OCI-M1 (cell line): ENCODE measurements at regions not wholly inside any gene's neighbourhood (a gene's known extent, or its start where the extent isn't known, plus 50 kb on each side); places are given as distances from the start of the nearest gene placed in this dataset.
"Not testable (repeated sequence)": the region's sequence is repeated elsewhere in the genome, so short reads cannot be mapped to it uniquely, and the experiment has no call there.

ENCODE experiments used
- DNase-seq: peaks from one replicate; lab custom pipeline; 2025; lab: John Stamatoyannopoulos, UW

DNA sequence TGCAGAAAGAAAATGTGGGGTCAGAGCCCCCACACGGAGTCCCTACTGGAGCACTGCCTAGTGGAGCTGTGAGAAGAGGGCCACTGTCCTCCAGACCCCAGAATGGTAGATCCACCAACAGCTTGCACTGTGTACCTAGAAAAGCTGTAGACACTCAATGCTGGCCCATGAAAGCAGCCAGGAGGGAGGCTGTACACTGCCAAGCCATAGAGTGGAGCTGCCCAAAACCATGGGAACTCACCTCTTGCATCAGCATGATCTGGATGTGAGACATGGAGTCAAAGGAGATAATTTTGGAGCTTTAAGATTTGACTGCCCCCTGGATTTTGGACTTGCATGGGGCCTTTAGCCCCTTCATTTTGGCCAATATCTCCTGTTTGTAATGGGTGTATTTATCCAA lies 452.3 kb downstream of the MRPL39 start:
- not testable (repeated sequence) for DNase-seq

- DNase-seq = no peak
These were observed 458.3 kb downstream of the MRPL39 start for GRCh38 chr21:25149022-25149421.

DNA sequence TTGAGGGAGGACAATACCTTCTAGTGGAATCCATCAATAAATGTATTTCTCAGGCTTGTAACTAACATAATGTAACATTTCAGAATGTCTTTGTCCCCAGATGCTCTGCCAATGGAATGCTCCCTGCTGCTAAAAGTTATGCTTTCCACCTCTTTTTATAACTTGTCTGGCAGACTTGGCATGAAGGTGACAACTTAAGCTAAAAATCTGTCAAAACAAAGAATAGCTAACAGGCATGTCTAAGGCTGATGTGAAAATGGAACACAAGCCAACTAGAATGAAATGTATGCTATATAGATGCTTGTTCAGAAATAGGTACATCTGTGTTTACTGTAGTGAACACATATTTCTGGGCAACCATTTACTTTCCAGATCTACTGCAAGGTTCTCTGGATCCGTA lies 467.9 kb downstream of the MRPL39 start:
- no peak for DNase-seq

- no peak for DNase-seq
These were observed 473.3 kb downstream of the MRPL39 start for GRCh38 chr21:25133939-25134338.

GRCh38 chr21:25127811-25128210 lies 479.5 kb downstream of the MRPL39 start:
- DNase-seq = no peak

GRCh38 chr21:25127007-25127406 lies 480.3 kb downstream of the MRPL39 start:
- DNase-seq = no peak

- DNase-seq = no peak
These were observed 480.7 kb downstream of the MRPL39 start for GRCh38 chr21:25126564-25126963.

DNA sequence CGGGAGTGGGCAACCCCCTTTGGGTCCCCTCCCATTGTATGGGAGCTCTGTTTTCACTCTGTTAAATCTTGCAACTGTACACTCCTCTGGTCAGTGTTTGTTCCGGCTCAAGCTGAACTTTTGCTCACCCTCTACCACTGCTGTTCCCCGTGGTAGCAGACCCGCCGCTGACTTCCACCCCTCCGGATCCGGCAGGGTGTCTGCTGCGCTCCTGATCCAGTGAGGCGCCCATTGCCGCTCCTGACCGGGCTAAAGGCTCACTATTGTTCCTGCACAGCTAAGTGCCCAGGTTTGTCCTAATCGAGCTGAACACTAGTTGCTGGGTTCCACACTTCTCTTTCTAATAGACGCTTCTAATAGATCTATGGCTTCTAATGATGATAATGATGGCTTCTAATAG lies 488.6 kb downstream of the MRPL39 start:
- DNase-seq = no peak

- DNase-seq = no peak
These were observed 492.3 kb downstream of the MRPL39 start for GRCh38 chr21:25115021-25115420.

DNA sequence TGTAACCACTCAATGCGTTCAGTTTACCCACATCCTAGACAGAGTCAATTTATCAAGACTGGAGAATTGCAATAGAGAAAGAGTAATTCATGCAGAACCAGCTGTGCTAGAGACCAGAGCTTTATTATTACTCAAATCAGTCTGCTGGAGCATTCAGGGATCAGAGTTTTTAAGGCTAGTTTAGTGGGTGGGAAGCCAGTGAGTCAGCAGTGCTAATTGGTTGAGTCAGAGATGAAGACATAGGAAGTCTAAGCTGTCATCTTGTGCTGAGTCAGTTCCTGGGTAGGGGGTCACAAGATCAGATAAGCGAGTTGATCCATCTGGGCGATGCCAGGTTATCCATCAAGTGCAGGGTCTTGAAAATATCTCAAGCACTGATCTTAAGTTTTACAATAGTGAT lies 499.6 kb downstream of the MRPL39 start:
- DNase-seq = peak; percentile 41

- DNase-seq = no peak
These were observed 503.6 kb downstream of the MRPL39 start for GRCh38 chr21:25103500-25104207.

DNA sequence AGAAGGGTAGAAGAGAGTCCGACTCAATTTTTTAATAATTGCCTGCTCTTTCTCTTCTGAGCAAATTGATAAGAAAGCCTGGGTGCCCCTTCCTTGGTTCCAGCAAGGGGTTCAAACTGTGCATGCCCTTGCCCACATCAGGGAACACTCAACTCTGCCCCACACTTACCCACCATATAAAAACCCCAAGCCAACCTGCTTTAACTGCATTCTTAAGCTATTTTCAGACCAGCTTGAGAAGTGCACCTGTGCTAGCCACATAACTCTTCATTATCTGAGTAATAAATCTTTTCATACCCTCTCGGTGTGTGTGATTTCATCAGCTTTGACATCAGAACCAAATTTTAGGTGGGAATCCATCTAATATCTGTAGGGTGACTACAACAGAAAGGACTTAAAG lies 509.6 kb downstream of the MRPL39 start:
- no peak for DNase-seq

DNA sequence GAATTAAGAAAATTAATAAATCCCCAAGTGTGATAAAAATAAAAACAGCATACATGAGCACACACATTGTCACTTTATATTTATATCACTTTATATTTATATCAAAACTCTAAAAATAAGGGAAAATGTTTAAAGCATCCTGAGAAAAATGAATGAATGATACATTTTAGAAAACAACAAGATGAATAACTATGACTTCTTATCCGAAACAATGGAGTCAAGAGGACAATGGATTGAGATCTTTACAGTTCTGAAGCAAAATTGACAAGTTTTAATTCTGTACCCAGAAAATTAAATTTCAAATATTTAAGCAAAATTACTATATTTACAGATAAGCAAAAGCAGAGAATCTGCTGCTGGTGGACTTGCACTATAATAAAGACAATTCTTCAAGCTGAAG lies 512.6 kb downstream of the MRPL39 start:
- DNase-seq = no peak

DNA sequence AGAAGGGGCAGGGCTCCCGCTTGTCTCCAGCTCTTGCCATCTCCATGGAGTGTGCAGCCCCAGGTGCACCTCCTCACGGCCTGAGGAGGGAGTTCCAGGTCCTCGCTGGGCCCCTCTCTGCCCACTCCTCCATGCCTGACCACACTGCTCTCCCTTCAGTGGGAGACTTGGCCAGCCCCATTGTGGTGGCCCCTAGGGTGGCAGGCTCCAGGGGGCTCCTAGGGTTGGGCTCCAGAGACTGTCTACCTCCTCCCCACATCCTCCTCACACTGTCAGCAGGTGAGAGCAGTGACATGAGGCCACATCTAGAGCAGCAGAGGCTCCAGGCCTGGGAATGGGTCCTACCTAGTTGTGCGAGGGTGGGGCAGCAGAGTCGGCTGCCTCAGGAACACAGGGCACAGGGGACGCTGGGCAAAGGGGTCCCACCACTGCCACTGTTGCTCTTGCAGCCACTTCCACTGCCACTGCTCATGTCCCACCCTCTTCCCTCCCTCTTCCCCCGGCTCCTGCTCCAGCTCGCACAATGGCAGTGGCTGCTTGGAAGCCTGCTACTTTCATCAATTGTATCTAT lies 514.8 kb downstream of the MRPL39 start:
- DNase-seq = no peak

- DNase-seq = no peak
These were observed 526.2 kb downstream of the MRPL39 start for GRCh38 chr21:25081096-25081495.

DNA sequence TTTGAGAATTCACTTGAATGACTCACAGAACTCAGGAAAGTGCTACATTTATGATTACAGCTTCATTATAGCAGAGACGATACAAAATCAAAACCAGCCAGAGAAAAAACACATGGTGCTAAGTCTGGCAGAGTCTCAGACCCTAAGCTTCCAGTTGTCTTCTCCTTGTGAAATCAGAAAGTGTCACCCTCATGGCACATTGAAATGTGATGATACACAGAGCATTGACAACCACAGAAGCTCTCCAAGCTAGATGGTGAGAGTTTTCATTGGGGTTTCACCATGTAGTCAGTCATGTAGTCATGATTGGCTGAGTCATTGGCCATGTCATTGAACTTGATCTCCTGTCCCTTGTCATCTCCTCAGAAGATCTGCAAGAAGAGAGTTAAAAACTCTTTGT lies 526.6 kb downstream of the MRPL39 start:
- DNase-seq = no peak

DNA sequence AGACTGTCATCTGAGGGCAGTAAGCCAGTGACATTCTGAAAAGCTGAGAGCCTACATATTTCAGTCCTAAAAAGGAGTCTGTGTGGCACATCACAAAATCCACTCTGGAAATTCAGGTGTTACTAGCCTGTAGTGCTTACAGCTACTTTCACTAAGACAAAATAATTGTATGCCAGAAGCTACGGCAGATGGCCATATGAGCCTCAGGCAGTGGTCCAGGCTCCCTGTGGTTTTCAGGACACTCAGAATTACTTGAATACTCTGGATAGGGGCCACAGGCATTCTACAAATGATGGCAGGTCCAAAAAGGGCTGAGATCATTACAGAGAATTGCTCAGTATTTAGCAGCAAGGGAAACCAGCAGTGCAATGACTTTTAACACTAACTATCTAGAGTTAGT lies 527.1 kb downstream of the MRPL39 start:
- no peak for DNase-seq

DNA sequence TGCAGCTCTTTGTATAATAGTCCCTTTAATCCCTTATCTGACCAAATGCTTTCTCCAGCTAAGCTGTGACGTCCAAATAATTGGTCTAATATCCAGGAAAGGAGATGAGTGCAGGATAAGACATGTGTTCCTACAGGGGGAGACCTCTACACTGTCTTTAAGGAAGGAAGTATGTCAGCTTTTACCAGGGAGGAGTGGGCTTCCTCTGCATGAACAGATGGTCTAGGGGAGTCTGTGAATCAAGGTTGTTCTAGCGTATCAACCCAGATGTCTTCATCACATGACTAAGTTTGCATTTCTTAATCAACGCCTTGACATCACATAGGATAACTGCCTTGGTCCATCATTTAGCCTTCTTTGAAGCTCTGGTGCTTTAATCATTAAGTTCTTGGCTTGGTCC lies 528.2 kb downstream of the MRPL39 start:
- DNase-seq = no peak

DNA sequence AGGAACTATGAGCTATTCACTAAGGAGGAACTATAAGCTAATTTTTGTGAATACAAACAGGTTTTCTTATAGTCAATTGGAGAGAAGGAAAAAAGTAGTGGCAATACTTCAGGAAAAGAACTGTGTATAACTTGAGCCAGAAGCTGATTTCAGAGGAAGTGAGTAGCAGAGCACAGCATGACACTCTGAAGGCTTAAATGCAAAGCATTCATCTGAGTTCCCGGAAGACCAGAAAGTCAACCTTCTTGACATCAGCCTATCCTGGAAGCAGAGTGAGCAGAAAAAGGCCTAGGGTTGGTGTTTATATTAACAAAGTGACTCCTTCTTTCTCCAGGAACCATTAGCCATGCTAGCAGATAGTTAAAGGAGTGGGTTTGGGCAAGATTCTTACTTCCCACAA lies 545.2 kb downstream of the MRPL39 start:
- no peak for DNase-seq

DNA sequence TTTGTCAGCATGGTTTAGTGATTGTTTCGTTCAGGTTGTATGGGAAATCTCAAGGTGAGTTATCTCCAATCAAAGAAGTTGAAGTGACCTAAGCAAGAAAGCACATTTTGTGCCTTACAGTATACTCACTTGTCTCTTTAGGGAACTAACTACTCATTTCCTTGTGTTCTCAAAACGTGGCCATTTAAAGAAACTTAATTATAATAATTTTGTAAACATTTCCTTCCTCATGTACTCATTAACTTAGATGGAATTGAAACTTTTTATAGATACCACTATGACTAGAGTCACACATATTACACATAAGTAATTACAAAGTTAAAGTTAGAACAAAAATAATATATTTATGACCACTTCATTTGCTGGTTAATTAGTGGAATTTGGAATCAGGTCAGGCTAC lies 552.6 kb downstream of the MRPL39 start:
- DNase-seq = no peak

DNA sequence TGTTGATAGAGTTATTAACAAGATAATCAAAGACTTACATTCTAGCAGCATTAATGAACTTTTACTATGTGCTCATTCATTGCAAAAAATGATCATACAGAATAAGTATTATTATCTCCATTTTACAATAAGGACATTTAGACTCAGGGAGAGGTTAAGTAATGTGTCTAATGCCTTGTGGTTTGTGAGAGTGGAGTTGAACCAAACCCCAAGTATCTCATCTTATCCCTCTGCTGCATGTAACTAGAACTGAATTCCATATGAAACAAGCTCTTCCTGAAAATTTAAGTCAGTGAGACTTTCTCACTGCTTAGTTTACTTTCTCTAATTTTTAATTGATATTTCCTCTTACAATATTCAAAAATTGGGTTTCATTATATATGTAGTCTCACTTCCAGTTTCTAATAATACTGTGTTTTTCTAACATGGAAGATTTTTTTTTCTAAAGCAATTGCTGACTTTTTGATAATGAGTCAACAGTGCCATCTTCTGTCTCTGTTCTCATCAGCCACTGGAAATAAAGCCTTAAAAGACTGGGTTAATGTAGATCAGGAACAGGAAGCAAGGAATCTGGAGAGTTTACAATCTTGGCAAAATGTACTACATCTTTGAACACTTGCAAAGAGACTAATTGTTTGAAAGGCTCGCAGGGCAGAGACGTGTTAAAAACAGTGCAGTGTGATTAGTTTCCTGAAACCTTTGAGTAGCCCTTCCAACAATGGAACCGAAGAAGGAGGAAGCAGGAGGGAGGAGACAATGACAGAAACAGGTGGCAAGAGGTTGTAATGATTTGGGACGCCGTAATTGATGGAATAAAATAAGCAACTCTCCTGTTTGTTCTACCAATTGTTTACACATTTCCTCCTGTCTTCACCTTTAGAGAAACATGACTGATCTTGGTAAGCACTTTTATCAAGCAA lies 567.6 kb downstream of the MRPL39 start:
- peak; percentile 83 for DNase-seq

DNA sequence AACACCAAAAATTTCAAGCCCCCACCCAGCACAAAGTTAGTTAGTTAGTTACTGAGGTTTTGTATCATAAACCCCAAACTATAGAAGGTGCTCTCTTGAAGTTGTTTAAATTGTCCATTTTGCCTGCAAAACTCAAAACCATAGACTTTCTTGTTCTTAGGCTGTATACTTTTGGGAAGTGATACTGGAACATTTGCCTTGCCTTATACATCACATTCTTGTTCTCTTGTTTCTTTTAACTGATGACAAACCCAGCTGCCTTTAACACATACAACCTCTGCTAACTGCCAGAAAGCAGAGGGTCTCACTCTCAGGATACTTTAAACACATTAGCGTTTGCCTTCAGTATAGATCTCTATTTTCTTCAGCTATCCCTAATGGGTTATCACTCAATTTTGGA lies 570.5 kb downstream of the MRPL39 start:
- DNase-seq = no peak

DNA sequence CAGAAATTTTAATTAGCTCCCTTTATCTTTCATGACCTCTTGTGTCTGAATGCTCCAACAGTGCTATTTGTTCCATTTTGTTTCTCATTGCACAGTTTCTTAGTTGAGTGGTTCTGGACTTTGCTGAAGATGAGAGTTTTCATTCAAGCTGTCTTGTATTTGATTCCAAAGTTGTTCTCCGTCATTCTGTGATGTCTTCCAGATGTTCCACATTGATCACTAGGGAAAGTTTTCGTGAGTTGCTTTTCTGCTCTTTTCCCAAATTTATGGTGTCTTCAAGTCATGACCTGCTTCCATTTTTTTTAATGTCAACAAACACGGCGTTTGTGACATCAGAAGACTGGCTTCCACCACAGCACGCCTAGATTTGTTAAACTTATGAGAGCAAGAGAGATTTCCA lies 575.5 kb downstream of the MRPL39 start:
- DNase-seq = no peak
